Psoas muscle (tissue), 7 donors: ENCODE measurements at regions not wholly inside any gene's neighbourhood (a gene's known extent, or its start where the extent isn't known, plus 50 kb on each side); places are given as distances from the start of the nearest gene placed in this dataset.

Experiments
- ATAC-seq, 4 donors: fragments of 200-7000 bp; cut with Tn5 transposase; one replicate each; pipeline ENCODE4 v1.9.1; 2020; ENCODE audit warnings: moderate library complexity in 3 of 4, mild to moderate bottlenecking in 2 of 4
- DNase-seq, 2 donors: peaks; one replicate each; pipeline ENCODE4 v3.0.0-alpha.2; 2020
- H3K27ac ChIP-seq: fragments of 200-600 bp; one replicate; pipeline ENCODE4 v1.8.0; 2022
- H3K27me3 ChIP-seq, 3 donors: fragments of 200-600 bp in 1 of 3; one replicate each; pipeline versions ENCODE4 v1.6.1 to v1.8.0; 2013 to 2022; ENCODE audit warnings: low read length in 2 of 3, mild to moderate bottlenecking in 2 of 3, moderate library complexity in 1 of 3; ENCODE audit not compliant: insufficient read depth in 3 of 3
- H3K36me3 ChIP-seq, 2 donors: fragments of 200-600 bp in 1 of 2; one replicate each; pipeline versions ENCODE4 v1.6.1 to v1.8.0; 2013 to 2022; ENCODE audit warnings: low read depth in 1 of 2, mild to moderate bottlenecking in 1 of 2, moderate library complexity in 1 of 2; ENCODE audit not compliant: insufficient read depth in 1 of 2
- H3K4me1 ChIP-seq: fragments of 200-600 bp; one replicate; pipeline ENCODE4 v1.8.0; 2022
- H3K4me3 ChIP-seq: fragments of 200-600 bp; one replicate; pipeline ENCODE4 v1.8.0; 2022; ENCODE audit warnings: mild to moderate bottlenecking
- H3K9me3 ChIP-seq: fragments of 200-600 bp; one replicate; pipeline ENCODE4 v1.8.0; 2022
- CTCF ChIP-seq: fragments of 200-600 bp; IDR thresholded peaks from one replicate; pipeline ENCODE4 v1.8.0; 2022; ENCODE audit warnings: antibody characterized with exemption
- WGBS, 3 donors: extraction: QIAGEN DNeasy Blood & Tissue Kit; methylation state at CpG; one replicate each; pipeline versions ENCODE4 v1.1.6 to v1.1.7; 2013; 5-methylcytosine and 5-hydroxymethylcytosine counted together
- intact Hi-C, 2 donors: fragments of 100-400 bp; cut with DNase I; formaldehyde crosslinking; loops; one replicate each; pipeline versions ENCODE4 v1.11.0 to v1.14.2; 2022
- donor health status: healthy with polysubstance abuse.
- donor health status: DM: no; HTN: no; CAD: no; lungs with moderate emphysema.
- donor health status: Bipolar disorder and iron deficiency.
- donor health status: healthy.
- donor health status: DM: yes; HTN: yes; CAD: no.
- donor health status: DM: no; HTN: no; CAD: no.
- donor health status: DM: yes; HTN: yes; CAD: no.

GRCh38 chr16:66133643-66134338 lies 232.7 kb upstream of the CDH5 start:
- Histone ChIP-seq H3K4me3 (no peak overlapping the region), H3K36me3 (no peaks in the 10 kb centered on the region), H3K9me3 (no peaks in the 10 kb centered on the region), H3K27me3 (no peaks in the 10 kb centered on the region), H3K4me1 (peaks cover 9% of the 10 kb centered on the region), H3K27ac (no peak overlapping the region)
- DNase-seq (no peak), ATAC-seq (no peak)
- WGBS, 3 donors, result 92 to 97% (median 93%) methylated on average over 6 of the region's 6 CpGs
- intact Hi-C loops, result no loop called here
- no peak for TF ChIP-seq CTCF

GRCh38 chr16:66131895-66132294 lies 234.6 kb upstream of the CDH5 start:
- ATAC-seq (no peak), DNase-seq (no peak)
- TF ChIP-seq CTCF, result no peak
- H3K27ac ChIP-seq, result no peak overlapping the region
- H3K36me3 ChIP-seq, result no peaks in the 10 kb centered on the region
- intact Hi-C loops, result no loop called here
- peaks cover 9% of the 10 kb centered on the region for H3K4me1 ChIP-seq
- no peaks in the 10 kb centered on the region for H3K9me3 ChIP-seq
- WGBS, 3 donors, result 80 to 88% (median 80%) methylated on average over 3 of the region's 3 CpGs
- no peak overlapping the region for H3K4me3 ChIP-seq
- no peaks in the 10 kb centered on the region for H3K27me3 ChIP-seq

DNA sequence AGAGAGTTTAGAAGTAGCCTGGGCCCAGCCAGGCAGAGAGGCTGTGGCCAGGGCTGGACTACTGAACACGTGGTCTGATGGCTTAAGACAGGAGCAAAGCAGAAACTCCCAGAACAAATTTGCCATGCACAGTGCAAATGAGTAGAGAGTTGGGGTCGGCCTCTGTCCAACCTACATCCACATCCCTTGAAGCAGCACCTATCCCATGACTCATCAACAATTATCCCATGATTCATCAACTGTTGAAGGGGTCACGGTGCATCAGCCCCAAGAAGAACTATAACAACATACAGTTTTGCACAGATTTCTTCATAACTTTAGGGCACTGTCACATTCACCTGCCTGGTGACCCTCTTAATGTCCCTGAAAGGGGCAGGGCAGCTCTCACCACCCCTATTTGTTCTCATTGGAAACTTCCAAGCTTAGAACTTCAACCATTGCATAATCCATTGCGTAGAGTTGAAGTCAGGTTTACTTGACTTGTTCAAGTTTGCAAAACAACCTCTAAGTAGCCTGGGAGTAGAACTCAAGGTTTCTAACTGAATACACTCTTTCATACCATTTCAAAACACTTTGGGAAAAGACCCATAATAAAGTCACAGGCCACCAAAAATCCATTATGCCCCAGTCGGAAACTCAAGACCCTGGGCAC lies 235.2 kb upstream of the CDH5 start:
- H3K27ac ChIP-seq, result no peak overlapping the region
- H3K27me3 ChIP-seq, result peaks cover 0 to 4% (median 0%) of the 10 kb centered on the region in 3 donors
- H3K4me3 ChIP-seq, result no peak overlapping the region
- WGBS, 3 donors, result 82 to 94% (median 84%) methylated on average over 5 of the region's 5 CpGs
- no peak for ATAC-seq
- peaks cover 9% of the 10 kb centered on the region for H3K4me1 ChIP-seq
- H3K9me3 ChIP-seq, result no peaks in the 10 kb centered on the region
- no peak for DNase-seq
- TF ChIP-seq CTCF, result no peak
- no peaks in the 10 kb centered on the region for H3K36me3 ChIP-seq
- intact Hi-C loops, result no loop called here

- Histone ChIP-seq H3K27me3 (peaks cover 0 to 10% (median 0%) of the 10 kb centered on the region in 3 donors), H3K27ac (no peak overlapping the region), H3K4me3 (no peak overlapping the region), H3K4me1 (peaks cover 5% of the 10 kb centered on the region), H3K36me3 (no peaks in the 10 kb centered on the region), H3K9me3 (no peaks in the 10 kb centered on the region)
- DNase-seq (no peak), ATAC-seq (no peak)
- no peak for TF ChIP-seq CTCF
- intact Hi-C loops, result no loop called here
- 83 to 92% (median 89%) methylated on average over 5 of the region's 5 CpGs for WGBS, 3 donors
Measured at GRCh38 chr16:66130296-66130905, 236.1 kb upstream of the CDH5 start.
